Thyroid gland (tissue), 4 donors: ENCODE measurements at regions not wholly inside any gene's neighbourhood (a gene's known extent, or its start where the extent isn't known, plus 50 kb on each side); places are given as distances from the start of the nearest gene placed in this dataset.
"Not testable (repeated sequence)": the region's sequence is repeated elsewhere in the genome, so short reads cannot be mapped to it uniquely, and the experiment has no call there.

Experiments
- DNase-seq, 2 donors: peaks; one replicate each; pipeline ENCODE4 v3.0.0-alpha.2; 2019
- H3K27ac ChIP-seq, 3 donors: fragments of 200-600 bp; sonication (generic); 1 replicate in 2 of 3; 2 replicates in 1 of 3; pipeline ENCODE4 v1.5.1; 2016 to 2019; ENCODE audit warnings: mild to moderate bottlenecking in 1 of 3, moderate library complexity in 1 of 3
- H3K27me3 ChIP-seq: fragments of 200-600 bp; sonication (generic); one replicate; pipeline ENCODE4 v1.5.1; 2019
- H3K36me3 ChIP-seq, 2 donors: fragments of 200-600 bp; sonication (generic); one replicate each; pipeline ENCODE4 v1.5.1; 2016 to 2019
- H3K4me1 ChIP-seq, 2 donors: fragments of 200-600 bp; sonication (generic); one replicate each; pipeline ENCODE4 v1.5.1; 2017 to 2019
- H3K4me3 ChIP-seq, 3 donors: fragments of 200-600 bp; sonication (generic); replicated peaks in 1 of 3; 1 replicate in 2 of 3; 2 replicates in 1 of 3; pipeline ENCODE4 v1.5.1; 2016; ENCODE audit warnings: mild to moderate bottlenecking in 1 of 3
- H3K9me3 ChIP-seq: fragments of 200-600 bp; sonication (generic); one replicate; pipeline ENCODE4 v1.5.1; 2017
- CTCF ChIP-seq, 6 experiments: fragments of 200-600 bp in 3 of 6; fragments of 450-650 bp in 3 of 6; sonication (generic) in 3 of 6; IDR thresholded peaks; one replicate each; pipeline ENCODE4 v1.5.1; 2016 to 2019; ENCODE audit warnings: antibody characterized with exemption in 6 of 6, mild to moderate bottlenecking in 2 of 6, inconsistent platforms in 1 of 6, moderate library complexity in 1 of 6
- POLR2A ChIP-seq, 2 donors: fragments of 450-650 bp; IDR thresholded peaks; one replicate each; pipeline ENCODE4 v1.6.1; 2017; ENCODE audit warnings: antibody characterized with exemption in 2 of 2, mild to moderate bottlenecking in 2 of 2, moderate library complexity in 1 of 2
- whole genome bisulfite sequencing, 2 donors: methylation state at CpG; one replicate each; pipeline ENCODE4 v1.1.5; 2017; 5-methylcytosine and 5-hydroxymethylcytosine counted together
- intact Hi-C: fragments of 100-400 bp; cut with DNase I; formaldehyde crosslinking; loops from one replicate; pipeline ENCODE4 v1.15.1; 2023

GRCh38 chr12:91461061-91461460 is 278.4 kb upstream of the DCN start:
- intact Hi-C loops, result no loop called here
- Histone ChIP-seq H3K27ac (no peak overlapping the region), H3K9me3 (no peaks in the 10 kb centered on the region), H3K4me1 (no peaks in the 10 kb centered on the region), H3K4me3 (no peak overlapping the region), H3K27me3 (no peaks in the 10 kb centered on the region), H3K36me3 (no peaks in the 10 kb centered on the region)
- 81 to 93% methylated on average over 1 of the region's 1 CpG for WGBS, 2 donors
- TF ChIP-seq POLR2A (IDR thresholded peaks at IDR 0.05) (no peak), CTCF (IDR thresholded peaks at IDR 0.05) (no peak)
- no peak for DNase-seq

DNA sequence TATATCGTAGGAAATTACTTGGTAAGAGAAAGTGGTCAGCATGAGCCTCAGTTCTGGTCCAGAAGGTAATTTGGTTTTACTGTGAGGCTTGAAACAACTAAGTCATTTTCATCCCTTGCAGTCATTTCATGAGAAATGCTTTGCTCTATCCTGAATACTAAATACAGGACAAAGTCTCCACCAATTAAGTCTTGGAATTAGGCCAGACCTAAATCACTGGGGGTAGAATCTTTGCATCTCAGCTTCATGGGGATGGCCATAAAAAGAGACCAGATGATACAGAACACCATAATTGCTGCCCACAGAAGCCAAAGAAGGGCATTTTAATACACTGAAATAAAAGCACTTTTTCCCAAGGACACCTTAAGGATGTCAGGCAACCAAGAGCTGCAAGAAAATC is 277.9 kb upstream of the DCN start:
- H3K4me3 ChIP-seq, result no peak overlapping the region
- no peak for TF ChIP-seq CTCF (IDR thresholded peaks at IDR 0.05)
- TF ChIP-seq POLR2A (IDR thresholded peaks at IDR 0.05), result no peak
- DNase-seq, result no peak
- H3K36me3 ChIP-seq, result no peaks in the 10 kb centered on the region
- H3K9me3 ChIP-seq, result no peaks in the 10 kb centered on the region
- H3K27me3 ChIP-seq, result no peaks in the 10 kb centered on the region
- H3K4me1 ChIP-seq, result no peaks in the 10 kb centered on the region
- H3K27ac ChIP-seq, result no peak overlapping the region
- 83 to 94% methylated on average over 1 of the region's 1 CpG for WGBS, 2 donors
- intact Hi-C loops, result no loop called here

DNA sequence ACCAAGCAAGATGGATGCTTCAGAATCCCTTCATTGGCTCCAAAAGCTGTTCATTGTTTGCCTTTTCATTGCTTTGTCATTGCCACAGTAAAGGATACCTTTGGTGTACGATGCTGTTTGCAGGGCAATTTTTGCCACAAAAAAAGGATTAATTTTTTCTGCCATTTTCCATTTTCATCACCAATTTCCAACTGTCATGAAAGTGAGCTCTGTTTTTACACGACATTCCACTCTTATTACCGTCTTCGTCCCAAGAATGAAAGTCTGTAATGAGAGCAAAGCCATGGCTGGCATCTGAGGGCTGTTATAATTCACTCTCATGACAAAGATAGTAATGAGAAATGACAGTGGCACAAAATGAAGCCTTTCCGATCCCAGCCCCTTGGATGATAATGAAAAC is 272.7 kb upstream of the DCN start:
- Histone ChIP-seq H3K9me3 (no peaks in the 10 kb centered on the region), H3K4me1 (no peaks in the 10 kb centered on the region), H3K27me3 (no peaks in the 10 kb centered on the region), H3K4me3 (no peak overlapping the region), H3K27ac (no peak overlapping the region), H3K36me3 (no peaks in the 10 kb centered on the region)
- intact Hi-C loops, result no loop called here
- 73 to 77% methylated on average over 5 of the region's 5 CpGs for whole genome bisulfite sequencing, 2 donors
- no peak for DNase-seq
- TF ChIP-seq CTCF (IDR thresholded peaks at IDR 0.05), result no peak
- no peak for TF ChIP-seq POLR2A (IDR thresholded peaks at IDR 0.05)

- 60 to 70% methylated on average over 2 of the region's 2 CpGs for WGBS, 2 donors
- Histone ChIP-seq H3K36me3 (no peaks in the 10 kb centered on the region), H3K4me3 (no peak overlapping the region), H3K27me3 (no peaks in the 10 kb centered on the region), H3K9me3 (no peaks in the 10 kb centered on the region), H3K4me1 (no peaks in the 10 kb centered on the region), H3K27ac (no peak overlapping the region)
- TF ChIP-seq POLR2A (IDR thresholded peaks at IDR 0.05) (no peak), CTCF (IDR thresholded peaks at IDR 0.05) (no peak)
- intact Hi-C loops, result no loop called here
- no peak for DNase-seq
These were observed 271.6 kb upstream of the DCN start for GRCh38 chr12:91454179-91454578.

- 85% methylated on average over 2 of the region's 2 CpGs for WGBS, 2 donors
- H3K27ac ChIP-seq, H3K4me3 ChIP-seq, intact Hi-C loops, H3K9me3 ChIP-seq, H3K4me1 ChIP-seq, DNase-seq, H3K36me3 ChIP-seq, H3K27me3 ChIP-seq: not testable (repeated sequence)
These were observed 269.8 kb upstream of the DCN start for GRCh38 chr12:91452464-91452863.
